Tibial nerve (tissue), 4 donors: ENCODE measurements at regions not wholly inside any gene's neighbourhood (a gene's known extent, or its start where the extent isn't known, plus 50 kb on each side); places are given as distances from the start of the nearest gene placed in this dataset.

Experiments used
- DNase-seq, 2 donors: peaks; one replicate each; pipeline ENCODE4 v3.0.0-alpha.2; 2019; ENCODE audit warnings: low spot score in 2 of 2
- H3K27ac ChIP-seq, 4 donors: fragments of 200-600 bp; sonication (generic) in 3 of 4; one replicate each; pipeline ENCODE4 v1.5.1; 2017 to 2019; ENCODE audit warnings: mild to moderate bottlenecking in 1 of 4
- H3K27me3 ChIP-seq, 2 donors: fragments of 200-600 bp; sonication (generic) in 1 of 2; one replicate each; pipeline versions ENCODE4 v1.5.1 to v1.6.0; 2017 to 2019
- H3K36me3 ChIP-seq, 3 donors: fragments of 200-600 bp; sonication (generic); one replicate each; pipeline ENCODE4 v1.5.1; 2018 to 2019
- H3K4me1 ChIP-seq, 4 donors: fragments of 200-600 bp; sonication (generic) in 3 of 4; one replicate each; pipeline ENCODE4 v1.5.1; 2017 to 2019
- H3K4me3 ChIP-seq, 4 donors: fragments of 200-600 bp; sonication (generic) in 3 of 4; one replicate each; pipeline ENCODE4 v1.5.1; 2017 to 2019; ENCODE audit warnings: mild to moderate bottlenecking in 1 of 4, moderate library complexity in 1 of 4
- H3K9me3 ChIP-seq, 4 donors: fragments of 200-600 bp; sonication (generic) in 3 of 4; one replicate each; pipeline ENCODE4 v1.5.1; 2017 to 2019
- CTCF ChIP-seq, 5 experiments: fragments of 200-600 bp in 3 of 5; fragments of 450-650 bp in 2 of 5; sonication (generic) in 3 of 5; IDR thresholded peaks; one replicate each; pipeline ENCODE4 v1.5.1; 2016 to 2019; ENCODE audit warnings: antibody characterized with exemption in 5 of 5, mild to moderate bottlenecking in 3 of 5, moderate library complexity in 2 of 5
- EP300 ChIP-seq, 2 donors: sonication (generic); formaldehyde crosslinking; IDR thresholded peaks; one replicate each; pipeline ENCODE4 v1.6.1; 2017; ENCODE audit warnings: antibody characterized with exemption in 2 of 2, mild to moderate bottlenecking in 1 of 2
- POLR2A ChIP-seq, 2 donors: fragments of 450-650 bp; IDR thresholded peaks; one replicate each; pipeline ENCODE4 v1.6.1; 2017; ENCODE audit warnings: antibody characterized with exemption in 2 of 2, mild to moderate bottlenecking in 2 of 2, moderate library complexity in 2 of 2
- WGBS, 2 donors: methylation state at CpG; one replicate each; pipeline ENCODE4 v1.1.5; 2018; 5-methylcytosine and 5-hydroxymethylcytosine counted together

GRCh38 chr7:156195276-156195675 lies 383.0 kb upstream of the SHH start:
- Histone ChIP-seq H3K4me1 (no peaks in the 10 kb centered on the region), H3K27me3 (no peaks in the 10 kb centered on the region), H3K27ac (no peak overlapping the region), H3K36me3 (no peaks in the 10 kb centered on the region), H3K4me3 (no peak overlapping the region), H3K9me3 (no peaks in the 10 kb centered on the region)
- no peak for TF ChIP-seq CTCF (IDR thresholded peaks at IDR 0.05)
- TF ChIP-seq EP300 (IDR thresholded peaks at IDR 0.05) = no peak
- no peak for TF ChIP-seq POLR2A (IDR thresholded peaks at IDR 0.05)
- no peak for DNase-seq
- WGBS, 2 donors = 29 to 49% methylated on average over 4 of the region's 4 CpGs

GRCh38 chr7:156194813-156195212 lies 382.6 kb upstream of the SHH start:
- no peak overlapping the region for H3K27ac ChIP-seq
- no peak overlapping the region for H3K4me3 ChIP-seq
- no peak for DNase-seq
- H3K36me3 ChIP-seq = no peaks in the 10 kb centered on the region
- H3K27me3 ChIP-seq = no peaks in the 10 kb centered on the region
- TF ChIP-seq POLR2A (IDR thresholded peaks at IDR 0.05) (no peak), CTCF (IDR thresholded peaks at IDR 0.05) (no peak)
- no peaks in the 10 kb centered on the region for H3K9me3 ChIP-seq
- H3K4me1 ChIP-seq = no peaks in the 10 kb centered on the region
- 19 to 37% methylated on average over 10 to 11 of the region's 11 CpGs for WGBS, 2 donors

GRCh38 chr7:156192921-156193320 lies 380.7 kb upstream of the SHH start:
- H3K27me3 ChIP-seq = no peaks in the 10 kb centered on the region
- TF ChIP-seq POLR2A (IDR thresholded peaks at IDR 0.05) (no peak), EP300 (IDR thresholded peaks at IDR 0.05) (no peak), CTCF (IDR thresholded peaks at IDR 0.05) (no peak)
- H3K36me3 ChIP-seq = no peaks in the 10 kb centered on the region
- H3K27ac ChIP-seq = no peak overlapping the region
- no peaks in the 10 kb centered on the region for H3K4me1 ChIP-seq
- no peak for DNase-seq
- no peaks in the 10 kb centered on the region for H3K9me3 ChIP-seq
- WGBS, 2 donors = 75 to 77% methylated on average over 4 of the region's 4 CpGs
- H3K4me3 ChIP-seq = no peak overlapping the region

- peaks cover 0 to 16% (median 0%) of the 10 kb centered on the region in 4 donors for H3K9me3 ChIP-seq
- no peaks in the 10 kb centered on the region for H3K4me1 ChIP-seq
- H3K27ac ChIP-seq = no peak overlapping the region
- WGBS, 2 donors = 90 to 98% methylated on average over 4 of the region's 4 CpGs
- TF ChIP-seq CTCF (IDR thresholded peaks at IDR 0.05) (no peak), EP300 (IDR thresholded peaks at IDR 0.05) (no peak), POLR2A (IDR thresholded peaks at IDR 0.05) (no peak)
- no peaks in the 10 kb centered on the region for H3K36me3 ChIP-seq
- no peaks in the 10 kb centered on the region for H3K27me3 ChIP-seq
- no peak for DNase-seq
- no peak overlapping the region for H3K4me3 ChIP-seq
These were observed 378.8 kb upstream of the SHH start for GRCh38 chr7:156191090-156191489.

GRCh38 chr7:156185076-156185475 lies 372.8 kb upstream of the SHH start:
- Histone ChIP-seq H3K27me3 (no peaks in the 10 kb centered on the region), H3K4me1 (no peaks in the 10 kb centered on the region), H3K9me3 (peaks cover 0 to 30% (median 1%) of the 10 kb centered on the region in 4 donors), H3K4me3 (no peak overlapping the region), H3K36me3 (no peaks in the 10 kb centered on the region), H3K27ac (no peak overlapping the region)
- WGBS, 2 donors = 97 to 98% methylated on average over 2 of the region's 2 CpGs
- TF ChIP-seq POLR2A (IDR thresholded peaks at IDR 0.05) (no peak), EP300 (IDR thresholded peaks at IDR 0.05) (no peak), CTCF (IDR thresholded peaks at IDR 0.05) (no peak)
- DNase-seq = no peak
